Bronchial epithelial cell (primary cell): ENCODE measurements at regions not wholly inside any gene's neighbourhood (a gene's known extent, or its start where the extent isn't known, plus 50 kb on each side); places are given as distances from the start of the nearest gene placed in this dataset.

Source experiments
- DNase-seq: peaks from one replicate; pipeline ENCODE4 v3.0.0-alpha.2; 2010; ENCODE audit warnings: low read depth
- FAIRE-seq: peaks from 2 replicates; lab custom pipeline; 2011; peaks lifted over from hg19 to GRCh38; lab: Jason Lieb, UNC
- H3K27me3 ChIP-seq: 2 replicates; pipeline ENCODE4 v1.5.1; 2011; ENCODE audit warnings: low read length; ENCODE audit not compliant: control insufficient read depth, insufficient read depth
- H3K36me3 ChIP-seq: 2 replicates; pipeline ENCODE4 v1.5.1; 2011; ENCODE audit warnings: low read length; ENCODE audit not compliant: control insufficient read depth, insufficient read depth
- H3K4me3 ChIP-seq: 2 replicates; pipeline ENCODE4 v1.5.1; 2011; ENCODE audit warnings: mild to moderate bottlenecking, low read depth, low read length, control low read depth
- CTCF ChIP-seq: IDR thresholded peaks from 2 replicates; pipeline ENCODE4 v1.5.1; 2011; ENCODE audit warnings: mild to moderate bottlenecking, moderate library complexity, low read length, control low read depth, inconsistent platforms; ENCODE audit not compliant: insufficient read depth, severe bottlenecking

- DNase-seq (no peak), FAIRE-seq (no peak)
- Histone ChIP-seq H3K4me3 (no peak overlapping the region), H3K27me3 (peaks cover 5% of the 10 kb centered on the region), H3K36me3 (no peaks in the 10 kb centered on the region)
- no peak for TF ChIP-seq CTCF
Measured at GRCh38 chr3:35931867-35932266, 292.5 kb downstream of the ARPP21 start.

GRCh38 chr3:35932995-35933394 is 293.7 kb downstream of the ARPP21 start:
- no peak for FAIRE-seq
- H3K27me3 ChIP-seq: peaks cover 5% of the 10 kb centered on the region
- no peaks in the 10 kb centered on the region for H3K36me3 ChIP-seq
- peak; percentile 84 for DNase-seq
- TF ChIP-seq CTCF: no peak
- no peak overlapping the region for H3K4me3 ChIP-seq

- H3K36me3 ChIP-seq: no peaks in the 10 kb centered on the region
- no peak for TF ChIP-seq CTCF
- FAIRE-seq (no peak), DNase-seq (peak; percentile 42)
- H3K27me3 ChIP-seq: peaks cover 5% of the 10 kb centered on the region
- H3K4me3 ChIP-seq: no peak overlapping the region
Measured at GRCh38 chr3:35936571-35936970, 297.2 kb downstream of the ARPP21 start.

GRCh38 chr3:35944926-35945710 is 305.8 kb downstream of the ARPP21 start:
- no peak overlapping the region for H3K4me3 ChIP-seq
- H3K36me3 ChIP-seq: no peaks in the 10 kb centered on the region
- peak; percentile 82 for DNase-seq
- TF ChIP-seq CTCF: no peak
- H3K27me3 ChIP-seq: no peaks in the 10 kb centered on the region
- peak; percentile 80 for FAIRE-seq

- Histone ChIP-seq H3K36me3 (no peaks in the 10 kb centered on the region), H3K27me3 (no peaks in the 10 kb centered on the region), H3K4me3 (no peak overlapping the region)
- TF ChIP-seq CTCF: peak; percentile 19
- DNase-seq: peak; percentile 25
- FAIRE-seq: no peak
Measured at GRCh38 chr3:35946121-35946853, 307.0 kb downstream of the ARPP21 start.
